GM19397 (cell line): ENCODE measurements at regions not wholly inside any gene's neighbourhood (a gene's known extent, or its start where the extent isn't known, plus 50 kb on each side); places are given as distances from the start of the nearest gene placed in this dataset.
"Not testable (repeated sequence)": the region's sequence is repeated elsewhere in the genome, so short reads cannot be mapped to it uniquely, and the experiment has no call there.

Experiments used
- ATAC-seq: cut with Tn5 transposase; IDR thresholded peaks from one replicate; pipeline ENCODE4 v1.9.1; 2021; ENCODE audit warnings: mild to moderate bottlenecking, moderate library complexity; ENCODE audit not compliant: unreplicated experiment

GRCh38 chr11:24217319-24217718 is 279.5 kb upstream of the LUZP2 start:
- ATAC-seq: not testable (repeated sequence)

GRCh38 chr11:24225501-24225900 is 271.4 kb upstream of the LUZP2 start:
- ATAC-seq: no peak

GRCh38 chr11:24226606-24227005 is 270.2 kb upstream of the LUZP2 start:
- ATAC-seq: no peak

- no peak for ATAC-seq
Measured at GRCh38 chr11:24233041-24233440, 263.8 kb upstream of the LUZP2 start.

GRCh38 chr11:24234822-24235508 is 261.9 kb upstream of the LUZP2 start:
- ATAC-seq: no peak

GRCh38 chr11:24238771-24239645 is 257.8 kb upstream of the LUZP2 start:
- ATAC-seq: no peak

GRCh38 chr11:24239930-24240329 is 256.9 kb upstream of the LUZP2 start:
- no peak for ATAC-seq

GRCh38 chr11:24240496-24241175 is 256.2 kb upstream of the LUZP2 start:
- no peak for ATAC-seq

- no peak for ATAC-seq
Measured at GRCh38 chr11:24246715-24247114, 250.1 kb upstream of the LUZP2 start.

- no peak for ATAC-seq
Measured at GRCh38 chr11:24247846-24248245, 249.0 kb upstream of the LUZP2 start.

GRCh38 chr11:24249921-24250320 is 246.9 kb upstream of the LUZP2 start:
- no peak for ATAC-seq

GRCh38 chr11:24253237-24253760 is 243.6 kb upstream of the LUZP2 start:
- ATAC-seq: no peak

GRCh38 chr11:24264868-24265267 is 232.0 kb upstream of the LUZP2 start:
- ATAC-seq: no peak

- no peak for ATAC-seq
Measured at GRCh38 chr11:24267014-24267413, 229.8 kb upstream of the LUZP2 start.

GRCh38 chr11:24271798-24272197 is 225.1 kb upstream of the LUZP2 start:
- ATAC-seq: no peak

GRCh38 chr11:24274214-24274781 is 222.6 kb upstream of the LUZP2 start:
- ATAC-seq: not testable (repeated sequence)

- no peak for ATAC-seq
Measured at GRCh38 chr11:24286238-24286637, 210.6 kb upstream of the LUZP2 start.

- ATAC-seq: no peak
Measured at GRCh38 chr11:24289301-24289700, 207.6 kb upstream of the LUZP2 start.

GRCh38 chr11:24293964-24294363 is 202.9 kb upstream of the LUZP2 start:
- no peak for ATAC-seq

- ATAC-seq: no peak
Measured at GRCh38 chr11:24295360-24295759, 201.5 kb upstream of the LUZP2 start.

- ATAC-seq: no peak
Measured at GRCh38 chr11:24297461-24297860, 199.4 kb upstream of the LUZP2 start.
